Vagina (tissue), 2 donors: ENCODE measurements at regions not wholly inside any gene's neighbourhood (a gene's known extent, or its start where the extent isn't known, plus 50 kb on each side); places are given as distances from the start of the nearest gene placed in this dataset.

Experiments used
- DNase-seq, 2 donors: peaks; one replicate each; pipeline ENCODE4 v3.0.0-alpha.2; 2017; ENCODE audit errors: extremely low spot score in 2 of 2
- H3K27ac ChIP-seq: fragments of 200-600 bp; sonication (generic); one replicate; pipeline ENCODE4 v1.5.1; 2019
- H3K27me3 ChIP-seq: fragments of 200-600 bp; sonication (generic); one replicate; pipeline ENCODE4 v1.5.1; 2019
- H3K36me3 ChIP-seq, 2 donors: fragments of 200-600 bp; sonication (generic); one replicate each; pipeline ENCODE4 v1.5.1; 2017 to 2019
- H3K4me1 ChIP-seq: fragments of 200-600 bp; sonication (generic); one replicate; pipeline ENCODE4 v1.5.1; 2019
- H3K4me3 ChIP-seq, 2 donors: fragments of 200-600 bp; sonication (generic); 1 replicate in 1 of 2; 2 replicates in 1 of 2; pipeline ENCODE4 v1.5.1; 2016 to 2019
- H3K9me3 ChIP-seq: fragments of 200-600 bp; sonication (generic); one replicate; pipeline ENCODE4 v1.5.1; 2019
- POLR2A ChIP-seq, 2 donors: fragments of 450-650 bp; IDR thresholded peaks; one replicate each; pipeline ENCODE4 v1.6.1; 2017; ENCODE audit warnings: antibody characterized with exemption in 2 of 2, mild to moderate bottlenecking in 2 of 2, moderate library complexity in 2 of 2
- POLR2AphosphoS5 ChIP-seq, 2 donors: sonication (generic); formaldehyde crosslinking; IDR thresholded peaks; one replicate each; pipeline ENCODE4 v1.9.0; 2017; ENCODE audit warnings: antibody characterized with exemption in 2 of 2, mild to moderate bottlenecking in 2 of 2, low read depth in 1 of 2; ENCODE audit not compliant: insufficient read depth in 1 of 2
- intact Hi-C: fragments of 100-400 bp; cut with DNase I; formaldehyde crosslinking; loops from one replicate; pipeline ENCODE4 v1.15.1; 2023
- TF ChIP-seq, protein P1 (sequence below), 3 experiments: fragments of 450-650 bp in 2 of 3; fragments of 200-600 bp in 1 of 3; sonication (generic) in 1 of 3; IDR thresholded peaks; one replicate each; pipeline ENCODE4 v1.5.1; 2017 to 2019; ENCODE audit warnings: antibody characterized with exemption in 3 of 3, mild to moderate bottlenecking in 2 of 3, moderate library complexity in 2 of 3

DNA sequence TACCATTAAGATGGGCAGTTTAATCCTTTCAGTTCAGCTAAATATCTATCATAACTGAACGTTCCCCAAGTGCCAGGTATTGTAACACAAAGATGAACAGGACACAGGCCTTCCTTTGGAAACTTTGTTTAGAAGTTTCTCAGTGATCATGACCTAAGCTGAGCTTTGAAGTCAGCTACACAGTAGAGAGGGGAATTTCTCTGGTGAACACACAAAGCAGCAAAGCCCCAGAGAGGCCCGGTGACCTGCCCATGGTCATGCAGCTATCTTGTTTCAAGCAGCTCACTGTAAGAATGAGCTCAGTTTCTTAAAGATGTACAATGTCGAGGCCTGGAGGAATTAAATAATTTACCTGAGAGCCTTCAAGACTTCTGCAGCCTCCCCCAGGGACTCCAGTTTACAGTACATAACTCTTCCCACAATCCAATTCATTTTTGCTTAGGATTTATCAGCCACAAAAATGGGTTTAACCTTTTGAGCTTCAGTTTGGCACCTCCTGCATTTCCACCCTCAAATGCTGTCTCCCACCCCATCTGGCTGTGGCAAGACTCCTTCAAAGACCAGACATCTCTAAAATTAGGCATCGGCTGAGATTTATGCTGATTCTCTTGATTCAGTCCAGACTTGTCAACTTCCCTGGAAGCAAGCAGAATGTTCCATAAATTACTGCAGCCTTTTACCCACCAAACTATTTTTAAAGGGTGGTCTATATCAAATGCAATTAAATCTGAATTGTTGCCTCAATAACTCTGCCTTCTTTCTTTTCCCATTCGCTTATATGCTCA lies 325.6 kb downstream of the TXNL1 start:
- intact Hi-C loops, result no loop called here
- no peak for DNase-seq

DNA sequence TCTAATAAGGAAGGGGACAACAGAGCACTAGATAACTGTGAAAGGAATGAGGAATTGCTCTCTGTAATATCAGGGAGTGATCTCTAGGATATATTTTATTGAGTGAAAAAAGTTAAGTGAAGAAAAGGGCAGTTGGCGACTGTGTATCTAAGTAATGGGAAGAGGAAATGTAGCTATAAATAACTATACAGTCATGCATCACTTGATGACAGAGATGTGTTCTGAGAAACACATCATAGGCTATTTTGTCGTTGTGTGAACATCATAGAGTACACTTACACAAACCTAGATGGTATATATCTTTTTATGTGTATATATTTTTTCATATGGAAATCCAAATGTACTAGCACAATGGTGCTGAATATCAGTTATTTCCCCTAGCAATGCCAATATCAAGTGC lies 329.3 kb downstream of the TXNL1 start:
- H3K27ac ChIP-seq, result no peak overlapping the region
- no peaks in the 10 kb centered on the region for H3K4me1 ChIP-seq
- no peak for DNase-seq
- no peaks in the 10 kb centered on the region for H3K9me3 ChIP-seq
- intact Hi-C loops, result no loop called here
- no peaks in the 10 kb centered on the region for H3K36me3 ChIP-seq
- no peak overlapping the region for H3K4me3 ChIP-seq
- H3K27me3 ChIP-seq, result no peaks in the 10 kb centered on the region
- TF ChIP-seq POLR2AphosphoS5 (IDR thresholded peaks at IDR 0.05; ENCODE audit: insufficient read depth in 1 of 2, low read depth in 1 of 2), result no peak
- no peak for TF ChIP-seq POLR2A (IDR thresholded peaks at IDR 0.05)
- TF ChIP-seq, protein P1, sequence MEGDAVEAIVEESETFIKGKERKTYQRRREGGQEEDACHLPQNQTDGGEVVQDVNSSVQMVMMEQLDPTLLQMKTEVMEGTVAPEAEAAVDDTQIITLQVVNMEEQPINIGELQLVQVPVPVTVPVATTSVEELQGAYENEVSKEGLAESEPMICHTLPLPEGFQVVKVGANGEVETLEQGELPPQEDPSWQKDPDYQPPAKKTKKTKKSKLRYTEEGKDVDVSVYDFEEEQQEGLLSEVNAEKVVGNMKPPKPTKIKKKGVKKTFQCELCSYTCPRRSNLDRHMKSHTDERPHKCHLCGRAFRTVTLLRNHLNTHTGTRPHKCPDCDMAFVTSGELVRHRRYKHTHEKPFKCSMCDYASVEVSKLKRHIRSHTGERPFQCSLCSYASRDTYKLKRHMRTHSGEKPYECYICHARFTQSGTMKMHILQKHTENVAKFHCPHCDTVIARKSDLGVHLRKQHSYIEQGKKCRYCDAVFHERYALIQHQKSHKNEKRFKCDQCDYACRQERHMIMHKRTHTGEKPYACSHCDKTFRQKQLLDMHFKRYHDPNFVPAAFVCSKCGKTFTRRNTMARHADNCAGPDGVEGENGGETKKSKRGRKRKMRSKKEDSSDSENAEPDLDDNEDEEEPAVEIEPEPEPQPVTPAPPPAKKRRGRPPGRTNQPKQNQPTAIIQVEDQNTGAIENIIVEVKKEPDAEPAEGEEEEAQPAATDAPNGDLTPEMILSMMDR (IDR thresholded peaks at IDR 0.05), result no peak

More for the DNA sequence above, 325.6 kb downstream of the TXNL1 start:
- no peak overlapping the region for H3K4me3 ChIP-seq
- H3K27ac ChIP-seq, result no peak overlapping the region
- H3K9me3 ChIP-seq, result no peaks in the 10 kb centered on the region
- no peaks in the 10 kb centered on the region for H3K27me3 ChIP-seq
- TF ChIP-seq, protein P1 (IDR thresholded peaks at IDR 0.05), result no peak
- H3K4me1 ChIP-seq, result no peaks in the 10 kb centered on the region
- H3K36me3 ChIP-seq, result no peaks in the 10 kb centered on the region

DNA sequence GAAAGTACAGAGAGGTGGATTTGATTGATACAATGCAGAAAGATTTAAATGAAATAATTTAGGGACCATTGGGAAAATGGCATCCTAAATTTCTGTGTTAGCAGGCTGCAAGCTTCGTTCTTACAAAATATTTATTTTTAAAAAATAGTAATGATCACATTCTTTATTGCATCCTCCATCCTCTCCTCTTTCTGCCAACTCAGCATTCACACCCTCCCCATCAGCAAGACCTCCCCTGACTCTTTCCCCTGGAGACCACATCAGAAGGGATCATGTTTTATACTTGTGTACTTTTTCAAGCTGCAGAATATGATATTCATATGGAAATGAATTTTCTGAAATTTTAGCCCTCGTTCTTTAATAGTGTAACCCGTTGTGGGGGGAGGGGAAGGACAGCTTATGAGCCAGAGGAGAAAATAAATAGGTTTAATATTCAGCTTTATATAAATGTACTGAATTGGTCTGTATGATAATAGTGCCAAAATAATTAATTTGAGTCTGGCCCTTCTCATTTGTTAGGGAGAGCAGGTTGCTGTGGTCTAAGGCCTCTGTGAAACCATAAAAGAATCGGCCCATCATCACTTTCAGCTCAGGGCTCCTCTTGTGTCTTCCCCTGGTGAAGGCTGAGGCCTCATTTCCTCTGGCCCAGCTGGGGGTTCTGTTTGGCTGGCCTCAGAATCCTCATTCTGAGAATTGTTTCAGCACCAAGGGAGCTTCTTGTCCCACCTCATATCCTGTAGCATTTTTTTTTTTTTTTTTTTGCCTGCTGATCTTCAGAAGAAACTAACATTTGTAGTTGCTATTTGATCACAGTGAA lies 330.8 kb downstream of the TXNL1 start:
- H3K27ac ChIP-seq, result no peak overlapping the region
- H3K9me3 ChIP-seq, result no peaks in the 10 kb centered on the region
- DNase-seq, result no peak
- H3K36me3 ChIP-seq, result no peaks in the 10 kb centered on the region
- no peaks in the 10 kb centered on the region for H3K4me1 ChIP-seq
- no peaks in the 10 kb centered on the region for H3K27me3 ChIP-seq
- TF ChIP-seq, protein P1 (IDR thresholded peaks at IDR 0.05), result no peak
- TF ChIP-seq POLR2A (IDR thresholded peaks at IDR 0.05) (no peak), POLR2AphosphoS5 (IDR thresholded peaks at IDR 0.05; ENCODE audit: insufficient read depth in 1 of 2, low read depth in 1 of 2) (no peak)
- no peak overlapping the region for H3K4me3 ChIP-seq
- intact Hi-C loops, result no loop called here

DNA sequence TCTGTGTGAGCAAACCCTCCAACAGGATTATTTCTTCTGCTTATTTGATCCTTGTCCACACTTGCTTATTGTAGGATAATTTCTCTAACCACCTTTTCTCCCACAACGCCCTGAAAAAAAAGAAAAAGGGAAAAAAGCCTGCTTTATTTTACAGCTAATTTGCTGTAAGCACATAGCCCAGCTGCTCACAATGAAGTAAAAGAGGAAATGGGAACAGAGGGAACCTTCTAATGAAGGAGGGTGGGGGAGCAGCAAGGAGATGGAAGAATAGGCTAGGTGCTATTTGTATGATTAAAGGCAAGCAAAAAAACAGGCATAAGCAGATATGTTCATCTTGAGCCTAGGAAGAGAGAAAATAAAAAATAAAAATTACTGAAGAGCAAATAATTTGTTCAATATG lies 331.6 kb downstream of the TXNL1 start:
- Histone ChIP-seq H3K4me3 (no peak overlapping the region), H3K9me3 (no peaks in the 10 kb centered on the region), H3K36me3 (no peaks in the 10 kb centered on the region), H3K27ac (no peak overlapping the region), H3K27me3 (no peaks in the 10 kb centered on the region), H3K4me1 (no peaks in the 10 kb centered on the region)
- TF ChIP-seq, protein P1 (IDR thresholded peaks at IDR 0.05), result no peak
- no peak for TF ChIP-seq POLR2A (IDR thresholded peaks at IDR 0.05)
- DNase-seq, result no peak
- intact Hi-C loops, result no loop called here

DNA sequence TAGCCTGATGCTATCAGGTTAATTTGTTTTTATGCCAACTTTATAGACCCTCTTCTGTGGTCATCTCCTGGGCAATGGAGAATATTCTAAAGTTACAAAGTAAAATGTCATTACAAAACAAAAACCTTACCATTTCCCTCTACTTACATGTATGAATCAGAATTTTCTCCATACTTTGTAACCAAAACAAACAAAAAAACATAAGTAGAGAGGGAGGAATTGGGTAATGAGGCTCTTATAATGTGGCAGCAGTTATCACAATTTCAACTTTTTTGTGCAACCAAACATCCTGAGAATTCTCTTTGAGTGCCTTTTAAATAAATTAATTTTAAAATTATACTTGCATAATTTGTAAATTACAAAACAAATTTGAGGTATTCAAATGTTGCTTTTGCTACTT lies 332.8 kb downstream of the TXNL1 start:
- DNase-seq, result no peak
- H3K4me3 ChIP-seq, result no peak overlapping the region
- no peaks in the 10 kb centered on the region for H3K36me3 ChIP-seq
- intact Hi-C loops, result no loop called here
- no peaks in the 10 kb centered on the region for H3K9me3 ChIP-seq
- H3K27ac ChIP-seq, result no peak overlapping the region
- no peaks in the 10 kb centered on the region for H3K27me3 ChIP-seq
- no peaks in the 10 kb centered on the region for H3K4me1 ChIP-seq
- TF ChIP-seq, protein P1 (IDR thresholded peaks at IDR 0.05), result no peak
- TF ChIP-seq POLR2AphosphoS5 (IDR thresholded peaks at IDR 0.05; ENCODE audit: insufficient read depth in 1 of 2, low read depth in 1 of 2) (no peak), POLR2A (IDR thresholded peaks at IDR 0.05) (no peak)
